Stomach (tissue), 4 donors: ENCODE measurements at regions not wholly inside any gene's neighbourhood (a gene's known extent, or its start where the extent isn't known, plus 50 kb on each side); places are given as distances from the start of the nearest gene placed in this dataset.

Experiments used
- EP300 ChIP-seq: sonication (generic); formaldehyde crosslinking; IDR thresholded peaks from one replicate; pipeline ENCODE4 v1.6.1; 2017; ENCODE audit warnings: antibody characterized with exemption
- POLR2A ChIP-seq, 4 donors: fragments of 450-650 bp; IDR thresholded peaks; one replicate each; pipeline ENCODE4 v1.6.1; 2016; ENCODE audit warnings: antibody characterized with exemption in 4 of 4, control low read depth in 2 of 4, mild to moderate bottlenecking in 1 of 4, moderate library complexity in 1 of 4
- POLR2AphosphoS5 ChIP-seq, 3 donors: sonication (generic); formaldehyde crosslinking; IDR thresholded peaks; one replicate each; pipeline ENCODE4 v1.6.1; 2016; ENCODE audit warnings: antibody characterized with exemption in 3 of 3
- TF ChIP-seq, protein P1 (sequence below), 7 experiments: fragments of 450-650 bp in 4 of 7; fragments of 200-600 bp in 3 of 7; sonication (generic) in 3 of 7; IDR thresholded peaks; one replicate each; pipeline ENCODE4 v1.5.1; 2016 to 2019; ENCODE audit warnings: antibody characterized with exemption in 7 of 7, control low read depth in 2 of 7, mild to moderate bottlenecking in 1 of 7

DNA sequence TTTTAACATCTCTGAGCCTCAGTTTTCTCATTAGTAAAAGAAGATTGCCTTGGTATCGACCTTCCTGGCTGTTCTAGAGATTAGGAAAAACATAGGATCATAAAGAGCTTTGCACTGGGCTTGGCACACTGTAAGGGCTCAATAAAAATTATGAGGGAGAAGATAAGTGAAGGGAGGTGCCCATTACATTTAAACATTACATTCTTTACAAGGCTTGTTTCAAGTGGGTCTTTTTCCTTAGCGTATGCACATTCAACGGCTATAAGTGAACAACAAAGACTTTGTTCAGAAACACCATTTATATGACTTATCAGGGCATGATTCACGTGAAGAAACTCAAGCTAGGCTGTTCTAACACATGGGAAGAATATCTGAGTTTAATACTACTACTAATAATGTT lies 351.9 kb upstream of the NPVF start:
- TF ChIP-seq POLR2A (IDR thresholded peaks at IDR 0.05) (no peak), EP300 (no peak), POLR2AphosphoS5 (IDR thresholded peaks at IDR 0.05) (no peak)
- TF ChIP-seq, protein P1, sequence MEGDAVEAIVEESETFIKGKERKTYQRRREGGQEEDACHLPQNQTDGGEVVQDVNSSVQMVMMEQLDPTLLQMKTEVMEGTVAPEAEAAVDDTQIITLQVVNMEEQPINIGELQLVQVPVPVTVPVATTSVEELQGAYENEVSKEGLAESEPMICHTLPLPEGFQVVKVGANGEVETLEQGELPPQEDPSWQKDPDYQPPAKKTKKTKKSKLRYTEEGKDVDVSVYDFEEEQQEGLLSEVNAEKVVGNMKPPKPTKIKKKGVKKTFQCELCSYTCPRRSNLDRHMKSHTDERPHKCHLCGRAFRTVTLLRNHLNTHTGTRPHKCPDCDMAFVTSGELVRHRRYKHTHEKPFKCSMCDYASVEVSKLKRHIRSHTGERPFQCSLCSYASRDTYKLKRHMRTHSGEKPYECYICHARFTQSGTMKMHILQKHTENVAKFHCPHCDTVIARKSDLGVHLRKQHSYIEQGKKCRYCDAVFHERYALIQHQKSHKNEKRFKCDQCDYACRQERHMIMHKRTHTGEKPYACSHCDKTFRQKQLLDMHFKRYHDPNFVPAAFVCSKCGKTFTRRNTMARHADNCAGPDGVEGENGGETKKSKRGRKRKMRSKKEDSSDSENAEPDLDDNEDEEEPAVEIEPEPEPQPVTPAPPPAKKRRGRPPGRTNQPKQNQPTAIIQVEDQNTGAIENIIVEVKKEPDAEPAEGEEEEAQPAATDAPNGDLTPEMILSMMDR (IDR thresholded peaks at IDR 0.05): no peak
